ENCODE measurements at regions not wholly inside any gene's neighbourhood (a gene's known extent, or its start where the extent isn't known, plus 50 kb on each side); places are given as distances from the start of the nearest gene placed in this dataset.

- TF ChIP-seq, protein P1, sequence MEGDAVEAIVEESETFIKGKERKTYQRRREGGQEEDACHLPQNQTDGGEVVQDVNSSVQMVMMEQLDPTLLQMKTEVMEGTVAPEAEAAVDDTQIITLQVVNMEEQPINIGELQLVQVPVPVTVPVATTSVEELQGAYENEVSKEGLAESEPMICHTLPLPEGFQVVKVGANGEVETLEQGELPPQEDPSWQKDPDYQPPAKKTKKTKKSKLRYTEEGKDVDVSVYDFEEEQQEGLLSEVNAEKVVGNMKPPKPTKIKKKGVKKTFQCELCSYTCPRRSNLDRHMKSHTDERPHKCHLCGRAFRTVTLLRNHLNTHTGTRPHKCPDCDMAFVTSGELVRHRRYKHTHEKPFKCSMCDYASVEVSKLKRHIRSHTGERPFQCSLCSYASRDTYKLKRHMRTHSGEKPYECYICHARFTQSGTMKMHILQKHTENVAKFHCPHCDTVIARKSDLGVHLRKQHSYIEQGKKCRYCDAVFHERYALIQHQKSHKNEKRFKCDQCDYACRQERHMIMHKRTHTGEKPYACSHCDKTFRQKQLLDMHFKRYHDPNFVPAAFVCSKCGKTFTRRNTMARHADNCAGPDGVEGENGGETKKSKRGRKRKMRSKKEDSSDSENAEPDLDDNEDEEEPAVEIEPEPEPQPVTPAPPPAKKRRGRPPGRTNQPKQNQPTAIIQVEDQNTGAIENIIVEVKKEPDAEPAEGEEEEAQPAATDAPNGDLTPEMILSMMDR (conservative IDR thresholded peaks at IDR 0.05; ENCODE audit: low read depth, low read length), result no peak
- no peak for TF ChIP-seq EZH2 (IDR thresholded peaks at IDR 0.05; ENCODE audit: borderline replicate concordance, low read depth, low read length, poor library complexity, severe bottlenecking)
Measured at GRCh38 chr9:91085517-91086291, 276.0 kb downstream of the AUH start.
